IPS-NIHi7 (cell line): ENCODE measurements at regions not wholly inside any gene's neighbourhood (a gene's known extent, or its start where the extent isn't known, plus 50 kb on each side); places are given as distances from the start of the nearest gene placed in this dataset.

Source experiments
- DNase-seq: peaks from one replicate; pipeline ENCODE4 v3.0.0; 2012; ENCODE audit warnings: mixed read lengths; ENCODE audit errors: extremely low spot score

GRCh38 chr18:28999726-29000125 lies 822.8 kb upstream of the CDH2 start:
- no peak for DNase-seq

DNA sequence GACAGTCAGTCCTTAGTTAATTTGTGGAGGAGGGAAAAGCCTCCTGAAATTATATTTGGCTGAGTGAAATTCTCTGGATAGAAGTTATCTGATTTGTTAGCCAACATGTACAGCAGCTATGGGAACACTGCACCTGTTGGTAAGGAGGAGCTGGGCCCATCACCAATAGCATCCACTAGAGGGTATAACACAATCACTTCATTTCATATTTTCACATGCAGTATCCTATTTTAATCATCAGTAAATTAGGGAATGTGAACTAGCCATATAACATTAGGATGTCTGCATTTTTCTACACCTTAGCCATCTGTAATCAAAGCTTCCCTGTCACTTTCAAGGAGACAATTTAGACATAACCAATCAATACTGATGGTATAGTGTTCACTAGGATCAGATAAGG lies 818.4 kb upstream of the CDH2 start:
- DNase-seq: no peak

DNA sequence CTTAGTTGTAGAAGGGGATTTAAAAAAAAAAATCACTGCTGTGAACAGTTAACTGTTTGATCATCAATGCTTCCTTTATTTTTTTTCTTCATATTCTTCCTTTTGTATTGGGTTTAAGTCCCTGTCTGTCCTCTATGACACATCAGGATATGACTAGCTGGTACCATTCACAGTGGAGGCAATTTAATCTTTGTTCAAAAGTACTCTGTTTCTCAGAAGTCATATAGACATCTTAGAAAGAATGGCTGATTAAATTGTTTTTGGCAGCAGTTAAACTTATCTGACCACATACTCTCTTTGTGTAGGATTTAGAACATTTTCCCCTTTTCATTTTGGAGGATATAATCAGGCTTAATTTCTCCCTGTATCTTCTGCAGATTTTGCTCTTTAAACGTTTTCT lies 807.8 kb upstream of the CDH2 start:
- no peak for DNase-seq

GRCh38 chr18:28974504-28974903 lies 797.6 kb upstream of the CDH2 start:
- DNase-seq: no peak

- DNase-seq: no peak
Measured at GRCh38 chr18:28973324-28973723, 796.4 kb upstream of the CDH2 start.

- no peak for DNase-seq
Measured at GRCh38 chr18:28972333-28972907, 795.5 kb upstream of the CDH2 start.

DNA sequence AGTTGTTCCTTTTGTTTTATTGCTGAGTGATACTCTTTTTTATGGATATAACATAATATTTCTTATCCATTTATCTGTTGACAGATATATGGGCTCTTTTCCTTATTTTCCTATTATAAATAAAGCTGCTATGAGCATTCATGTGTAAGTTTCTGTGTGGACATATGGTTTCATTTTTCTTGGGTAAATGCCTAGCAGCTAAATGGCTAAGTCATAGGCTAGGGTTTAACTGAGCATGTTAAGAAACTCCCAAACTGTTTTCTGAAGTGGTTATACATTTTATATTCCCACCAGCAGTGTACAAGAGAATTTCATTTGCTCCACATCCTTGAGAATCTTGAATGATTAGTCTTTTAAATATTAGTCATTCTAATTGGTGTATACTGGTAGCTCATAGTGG lies 786.6 kb upstream of the CDH2 start:
- DNase-seq: no peak

DNA sequence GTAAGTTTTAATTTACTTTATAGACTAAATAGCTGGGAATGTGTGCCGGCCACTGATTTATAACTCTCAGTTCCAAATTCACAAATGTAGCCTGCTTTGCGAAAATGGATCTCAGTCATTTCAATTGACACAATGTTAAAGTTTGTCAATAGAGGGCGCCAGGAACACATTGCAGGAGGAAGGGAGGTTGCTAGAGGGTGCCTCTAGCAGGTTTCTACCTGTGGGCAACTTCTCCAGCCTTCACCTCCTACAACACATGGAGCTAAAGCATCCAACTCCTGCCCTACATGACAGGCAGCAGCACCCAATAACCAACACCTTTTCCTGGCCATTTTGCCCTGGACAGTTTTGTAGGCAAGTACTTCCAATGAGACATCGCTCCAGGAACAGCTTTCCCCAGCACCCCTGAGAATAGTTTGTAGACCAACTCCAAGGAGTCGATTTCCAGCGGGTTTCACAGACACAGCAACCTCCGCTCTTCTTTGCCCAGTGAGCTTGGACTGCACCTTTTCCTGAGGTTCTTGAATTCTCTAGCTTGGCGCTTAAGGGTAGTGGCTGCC lies 784.8 kb upstream of the CDH2 start:
- DNase-seq: peak; percentile 65

DNA sequence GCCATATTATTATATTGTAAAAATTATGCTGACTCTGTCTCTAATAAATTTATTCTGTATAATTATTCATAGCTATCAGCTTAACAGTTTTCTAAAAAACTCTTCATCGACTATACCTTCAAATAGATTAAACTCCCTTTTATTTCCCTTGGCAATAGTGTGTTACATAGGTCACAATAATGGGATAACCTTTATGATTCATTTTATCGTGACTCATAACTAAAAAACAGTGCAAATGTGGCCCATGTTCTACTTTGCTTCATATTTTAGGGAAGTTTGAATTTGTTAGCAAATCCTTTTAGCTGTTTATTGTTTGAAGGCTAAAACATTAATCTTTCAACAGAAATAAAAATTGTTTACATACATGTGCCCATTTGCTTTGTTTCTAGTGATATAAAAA lies 783.2 kb upstream of the CDH2 start:
- DNase-seq: no peak

- DNase-seq: no peak
Measured at GRCh38 chr18:28952339-28952738, 775.4 kb upstream of the CDH2 start.

DNA sequence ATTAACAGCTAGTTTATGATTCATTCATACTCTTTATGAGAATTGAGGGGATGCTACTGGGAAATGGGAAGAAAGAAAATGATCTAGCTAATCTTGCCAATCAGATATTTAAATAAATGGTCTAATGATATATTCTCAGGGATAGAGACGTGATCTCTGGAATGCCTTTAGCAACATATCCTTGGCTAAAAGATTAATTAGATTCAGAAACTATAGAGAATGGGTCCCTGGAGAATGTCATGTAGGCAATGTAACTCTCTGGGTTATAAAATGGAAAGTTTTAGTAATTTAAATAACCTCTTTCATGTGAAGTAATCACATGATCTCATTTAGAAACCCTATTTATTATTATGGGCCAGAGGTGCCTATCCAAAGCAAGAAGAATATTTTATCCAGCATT lies 771.0 kb upstream of the CDH2 start:
- no peak for DNase-seq

GRCh38 chr18:28946471-28946870 lies 769.5 kb upstream of the CDH2 start:
- DNase-seq: no peak

GRCh38 chr18:28922936-28923335 lies 746.0 kb upstream of the CDH2 start:
- DNase-seq: no peak

DNA sequence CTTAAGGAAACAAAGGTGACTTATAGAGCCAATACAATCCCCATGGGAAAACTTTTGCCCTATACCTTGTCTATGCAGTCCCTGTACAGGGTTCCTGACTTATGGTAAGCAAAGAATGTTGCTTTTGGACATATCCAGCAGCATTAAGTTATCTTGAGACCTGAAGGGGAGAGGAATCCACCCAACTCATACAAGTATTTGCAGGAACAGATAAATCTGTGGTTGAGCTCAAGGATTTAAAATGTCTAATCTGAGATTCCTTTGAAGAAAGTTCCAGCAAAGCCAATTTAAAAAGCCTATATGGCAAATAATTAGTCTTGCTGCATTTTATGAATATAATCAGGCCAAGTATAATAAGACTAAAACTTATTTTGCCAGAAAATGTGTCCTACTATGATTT lies 739.5 kb upstream of the CDH2 start:
- no peak for DNase-seq

- DNase-seq: peak; percentile 10
Measured at GRCh38 chr18:28905509-28905908, 728.6 kb upstream of the CDH2 start.

- no peak for DNase-seq
Measured at GRCh38 chr18:28904789-28905364, 727.9 kb upstream of the CDH2 start.

DNA sequence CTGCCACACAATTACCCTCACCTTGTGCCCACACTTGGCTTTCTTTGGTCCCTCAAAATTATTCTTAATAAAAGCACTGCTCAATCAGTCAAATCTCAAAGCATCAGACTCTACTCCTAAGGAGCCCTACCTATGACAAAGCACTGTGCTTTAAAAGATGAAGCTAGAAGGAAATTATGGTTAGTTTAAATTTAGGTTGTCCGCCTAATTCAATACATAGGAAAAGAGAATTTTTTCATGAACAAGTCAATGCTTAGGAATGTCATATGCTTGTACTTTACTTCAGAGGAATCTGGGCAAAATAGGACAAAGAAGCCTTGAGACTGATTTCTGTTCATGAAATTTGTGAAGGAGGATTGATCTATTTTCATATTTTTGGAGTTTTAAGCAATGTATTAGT lies 726.4 kb upstream of the CDH2 start:
- no peak for DNase-seq

DNA sequence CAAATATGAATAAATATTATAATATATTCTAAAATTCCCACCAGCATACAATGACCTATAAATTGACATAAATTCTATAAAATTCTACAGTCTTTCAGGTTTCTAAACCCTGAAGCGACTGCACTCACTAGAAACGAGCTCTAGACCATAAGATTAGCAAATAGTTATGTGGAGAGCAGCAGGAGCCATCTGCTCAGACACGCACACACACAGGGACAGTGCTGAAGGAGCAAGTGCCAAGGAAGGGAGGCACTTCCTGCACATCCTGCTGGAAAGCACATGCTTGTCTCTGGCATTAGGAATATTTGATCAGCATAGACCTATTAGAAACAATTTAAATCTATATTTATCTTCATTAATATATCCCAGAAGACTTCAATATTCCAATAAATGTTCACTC lies 713.9 kb upstream of the CDH2 start:
- DNase-seq: no peak

DNA sequence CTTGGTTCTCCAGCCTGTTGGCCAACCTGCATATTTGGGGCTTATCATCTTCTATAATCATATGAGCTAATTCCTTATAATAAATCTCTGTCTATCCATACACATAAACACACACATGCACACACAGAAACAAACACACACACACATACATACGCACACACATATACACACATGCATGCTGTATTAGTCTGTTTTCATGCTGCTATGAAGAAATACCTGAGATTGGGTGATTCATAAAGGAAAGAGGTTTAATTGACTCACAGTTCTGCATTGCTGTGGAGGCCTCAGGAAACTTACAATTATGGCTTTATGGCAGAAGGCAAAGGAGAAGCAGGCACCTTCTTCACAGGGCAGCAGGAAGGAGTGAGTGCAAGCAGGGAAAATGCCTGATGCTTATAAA lies 707.4 kb upstream of the CDH2 start:
- no peak for DNase-seq

- DNase-seq: no peak
Measured at GRCh38 chr18:28880856-28881255, 703.9 kb upstream of the CDH2 start.

- DNase-seq: no peak
Measured at GRCh38 chr18:28875059-28875458, 698.1 kb upstream of the CDH2 start.

DNA sequence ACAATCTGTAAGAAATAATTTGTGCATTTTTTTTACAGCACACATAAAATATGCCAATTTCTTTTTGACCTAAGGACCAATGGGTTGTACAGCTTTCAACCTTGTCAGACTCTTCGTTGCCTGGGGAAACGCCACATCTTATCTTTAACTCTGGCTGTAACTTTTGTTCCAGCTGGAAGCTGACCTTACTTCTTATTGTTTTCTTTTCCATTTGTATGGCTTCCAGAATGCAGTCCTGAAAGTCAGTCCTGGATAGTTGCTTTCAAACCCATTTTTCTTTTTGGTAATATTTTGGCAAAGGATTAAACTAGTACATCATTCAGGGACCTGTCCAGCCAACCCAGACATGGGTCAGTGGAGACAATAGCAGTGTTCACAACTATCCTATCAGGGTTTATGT lies 686.5 kb upstream of the CDH2 start:
- no peak for DNase-seq

DNA sequence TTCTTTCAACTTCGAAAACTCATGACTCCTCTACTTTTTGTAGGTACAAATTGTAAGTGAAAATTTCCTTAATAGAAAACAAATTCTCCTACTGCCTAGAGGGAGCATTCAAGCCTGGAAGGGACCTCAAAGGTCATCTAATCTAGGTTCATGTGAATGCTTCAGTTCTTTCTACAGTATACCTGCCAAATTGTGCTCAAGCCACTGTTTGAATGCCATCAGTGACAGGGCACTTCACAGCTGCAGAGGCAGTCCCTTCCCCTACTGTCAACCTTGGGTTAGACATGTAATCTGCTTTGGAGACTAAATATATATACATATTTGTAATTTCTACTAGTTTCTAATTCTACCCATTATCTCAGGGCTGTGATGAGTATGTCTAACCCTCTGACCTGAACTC lies 681.3 kb upstream of the CDH2 start:
- no peak for DNase-seq

GRCh38 chr18:28855989-28856388 lies 679.1 kb upstream of the CDH2 start:
- DNase-seq: no peak
